ENCODE measurements at regions not wholly inside any gene's neighbourhood (a gene's known extent, or its start where the extent isn't known, plus 50 kb on each side); places are given as distances from the start of the nearest gene placed in this dataset.

- no peak overlapping the region for H3K4me3 ChIP-seq (ENCODE audit: low read depth, low read length)
- no peak for DNase-seq (ENCODE audit: low read depth)
- no peak for TF ChIP-seq CTCF (IDR thresholded peaks at IDR 0.05; ENCODE audit: low read depth, low read length, missing control alignments)
Observed at GRCh38 chr7:35891004-35891830, 90.4 kb downstream of the SEPTIN7 start.

GRCh38 chr7:35893649-35894048 lies 92.8 kb downstream of the SEPTIN7 start:
- DNase-seq (ENCODE audit: low read depth) = no peak
- TF ChIP-seq CTCF (IDR thresholded peaks at IDR 0.05; ENCODE audit: low read depth, low read length, missing control alignments) = no peak
- H3K4me3 ChIP-seq (ENCODE audit: low read depth, low read length) = no peak overlapping the region

- no peak overlapping the region for H3K4me3 ChIP-seq (ENCODE audit: low read depth, low read length)
- no peak for TF ChIP-seq CTCF (IDR thresholded peaks at IDR 0.05; ENCODE audit: low read depth, low read length, missing control alignments)
- DNase-seq (ENCODE audit: low read depth) = no peak
Observed at GRCh38 chr7:35894721-35895120, 93.9 kb downstream of the SEPTIN7 start.

- DNase-seq (ENCODE audit: low read depth) = no peak
- no peak overlapping the region for H3K4me3 ChIP-seq (ENCODE audit: low read depth, low read length)
- TF ChIP-seq CTCF (IDR thresholded peaks at IDR 0.05; ENCODE audit: low read depth, low read length, missing control alignments) = no peak
Observed at GRCh38 chr7:35900651-35901050, 99.8 kb downstream of the SEPTIN7 start.

GRCh38 chr7:35905555-35905954 lies 104.7 kb downstream of the SEPTIN7 start:
- TF ChIP-seq CTCF (IDR thresholded peaks at IDR 0.05; ENCODE audit: low read depth, low read length, missing control alignments) = no peak
- no peak for DNase-seq (ENCODE audit: low read depth)
- no peak overlapping the region for H3K4me3 ChIP-seq (ENCODE audit: low read depth, low read length)

- TF ChIP-seq CTCF (IDR thresholded peaks at IDR 0.05; ENCODE audit: low read depth, low read length, missing control alignments) = peak; percentile 85
- no peak overlapping the region for H3K4me3 ChIP-seq (ENCODE audit: low read depth, low read length)
- DNase-seq (ENCODE audit: low read depth) = peak; percentile 57
Observed at GRCh38 chr7:35906191-35906908, 105.5 kb downstream of the SEPTIN7 start.
